ENCODE measurements at regions not wholly inside any gene's neighbourhood (a gene's known extent, or its start where the extent isn't known, plus 50 kb on each side); places are given as distances from the start of the nearest gene placed in this dataset.

DNA sequence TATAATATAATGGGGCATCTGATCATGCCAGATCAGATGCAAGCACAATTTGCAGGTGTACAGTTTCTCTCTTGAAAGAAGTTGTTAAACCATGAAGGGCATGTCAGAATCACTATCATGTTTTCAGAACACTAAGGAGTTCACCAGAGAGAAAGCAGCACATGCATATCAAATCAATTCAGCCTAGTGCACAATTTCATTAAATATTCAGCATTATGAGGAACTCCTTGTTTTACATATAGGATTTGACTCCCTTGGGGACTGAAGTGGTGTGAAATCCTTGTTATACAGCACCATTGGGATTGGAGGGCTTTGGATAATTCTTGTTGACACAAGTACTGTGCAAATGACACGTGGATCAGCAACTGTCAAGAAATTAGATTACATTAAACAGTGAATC lies 562.1 kb upstream of the KLHL29 start:
- no peak for TF ChIP-seq POLR2A (IDR thresholded peaks at IDR 0.05; ENCODE audit: insufficient read depth in 1 of 2, low read depth in 2 of 2, low read length in 2 of 2)
- no peak for TF ChIP-seq ZNF644 (CRISPR knock-in tag; IDR thresholded peaks at IDR 0.05; ENCODE audit: low read depth)
- no peak for TF ChIP-seq ZNF83 (CRISPR knock-in tag; IDR thresholded peaks at IDR 0.05; ENCODE audit: borderline replicate concordance)
- no peak for TF ChIP-seq ZNF501 (CRISPR knock-in tag; IDR thresholded peaks at IDR 0.05)
- TF ChIP-seq ZNF432 (CRISPR knock-in tag; IDR thresholded peaks at IDR 0.05; ENCODE audit: borderline replicate concordance), result no peak
- TF ChIP-seq PRPF4 (IDR thresholded peaks at IDR 0.05; ENCODE audit: low read depth, low read length, poor library complexity, severe bottlenecking), result no peak
- TF ChIP-seq CTCF (CRISPR knock-in tag; IDR thresholded peaks at IDR 0.05), result no peak
- no peak for TF ChIP-seq TAF1 (CRISPR knock-in tag; IDR thresholded peaks at IDR 0.05)
- TF ChIP-seq FOXK2 (IDR thresholded peaks at IDR 0.05), result no peak
- TF ChIP-seq MAZ (IDR thresholded peaks at IDR 0.05; ENCODE audit: borderline replicate concordance, low read depth, low read length), result no peak
- TF ChIP-seq MAZ (CRISPR knock-in tag; IDR thresholded peaks at IDR 0.05; ENCODE audit: low read depth), result no peak
- TF ChIP-seq ZNF530 (CRISPR knock-in tag; IDR thresholded peaks at IDR 0.05; ENCODE audit: low read depth), result no peak
- no peak for TF ChIP-seq BRCA1 (CRISPR knock-in tag; IDR thresholded peaks at IDR 0.05)

All from HepG2 (cell line).